Upper lobe of left lung (tissue), 6 donors: ENCODE measurements at regions not wholly inside any gene's neighbourhood (a gene's known extent, or its start where the extent isn't known, plus 50 kb on each side); places are given as distances from the start of the nearest gene placed in this dataset.
A peak's percentile ranks its signal among the peaks of the same experiment; 100 is the strongest.

ENCODE experiments used
- ATAC-seq, 2 donors: fragments of 200-7000 bp; cut with Tn5 transposase; one replicate each; pipeline ENCODE4 v1.9.1; 2022; ENCODE audit warnings: mild to moderate bottlenecking in 2 of 2, moderate library complexity in 2 of 2; ENCODE audit not compliant: low FRiP score in 2 of 2
- DNase-seq, 2 donors: peaks; one replicate each; pipeline ENCODE4 v3.0.0-alpha.2; 2019 to 2020
- H3K27ac ChIP-seq, 4 donors: fragments of 200-600 bp; sonication (generic); one replicate each; pipeline ENCODE4 v1.5.1; 2016 to 2019
- H3K27me3 ChIP-seq, 4 donors: fragments of 200-600 bp; sonication (generic); one replicate each; pipeline ENCODE4 v1.5.1; 2017 to 2019
- H3K36me3 ChIP-seq, 4 donors: fragments of 200-600 bp; sonication (generic); one replicate each; pipeline ENCODE4 v1.5.1; 2016 to 2019
- H3K4me1 ChIP-seq, 4 donors: fragments of 200-600 bp; sonication (generic); one replicate each; pipeline ENCODE4 v1.5.1; 2018 to 2019
- H3K4me3 ChIP-seq, 4 donors: fragments of 200-600 bp; sonication (generic); one replicate each; pipeline ENCODE4 v1.5.1; 2017 to 2019; ENCODE audit warnings: mild to moderate bottlenecking in 2 of 4, moderate library complexity in 1 of 4
- H3K9me3 ChIP-seq, 4 donors: fragments of 200-600 bp; sonication (generic); one replicate each; pipeline ENCODE4 v1.5.1; 2018 to 2019
- CTCF ChIP-seq, 6 experiments: fragments of 450-650 bp in 4 of 6; fragments of 200-600 bp in 2 of 6; sonication (generic) in 2 of 6; IDR thresholded peaks; one replicate each; pipeline ENCODE4 v1.5.1; 2016 to 2019; ENCODE audit warnings: antibody characterized with exemption in 6 of 6
- EP300 ChIP-seq, 4 donors: sonication (generic); formaldehyde crosslinking; IDR thresholded peaks; one replicate each; pipeline ENCODE4 v1.5.1; 2017; ENCODE audit warnings: antibody characterized with exemption in 4 of 4, control low read depth in 2 of 4
- POLR2A ChIP-seq, 4 donors: fragments of 450-650 bp; IDR thresholded peaks; one replicate each; pipeline ENCODE4 v1.5.1; 2016 to 2017; ENCODE audit warnings: antibody characterized with exemption in 4 of 4, mild to moderate bottlenecking in 2 of 4
- POLR2AphosphoS5 ChIP-seq, 2 donors: sonication (generic); formaldehyde crosslinking; IDR thresholded peaks; one replicate each; pipeline ENCODE4 v1.5.1; 2017; ENCODE audit warnings: antibody characterized with exemption in 2 of 2
- WGBS, 2 donors: methylation state at CpG; one replicate each; pipeline ENCODE4 v1.1.5; 2017 to 2018; 5-methylcytosine and 5-hydroxymethylcytosine counted together
- donor health status: DM: no; HTN: no; CAD: no; lungs with moderate emphysema.
- donor health status: DM: no; HTN: yes; CAD: no; lungs with severe emphysema.

GRCh38 chr14:101471723-101472517, 89.4 kb upstream of the DIO3 start:
- no peak overlapping the region for H3K4me3 ChIP-seq
- DNase-seq (peak in 1 of 2 donors; percentile 70), ATAC-seq (no peak)
- no peak for TF ChIP-seq POLR2A (IDR thresholded peaks at IDR 0.05)
- no peak for TF ChIP-seq EP300 (IDR thresholded peaks at IDR 0.05)
- no peak for TF ChIP-seq POLR2AphosphoS5 (IDR thresholded peaks at IDR 0.05)
- no peak for TF ChIP-seq CTCF (IDR thresholded peaks at IDR 0.05)
- no peak overlapping the region for H3K27ac ChIP-seq
- 87 to 96% methylated on average over 11 to 16 of the region's 16 CpGs for WGBS, 2 donors
- H3K9me3 ChIP-seq = no peaks in the 10 kb centered on the region
- H3K4me1 ChIP-seq = peaks cover 7 to 25% (median 16%) of the 10 kb centered on the region in 4 donors
- no peaks in the 10 kb centered on the region for H3K27me3 ChIP-seq
- no peaks in the 10 kb centered on the region for H3K36me3 ChIP-seq

- H3K27ac ChIP-seq = no peak overlapping the region
- TF ChIP-seq POLR2A (IDR thresholded peaks at IDR 0.05) (no peak), POLR2AphosphoS5 (IDR thresholded peaks at IDR 0.05) (no peak), CTCF (IDR thresholded peaks at IDR 0.05) (no peak), EP300 (IDR thresholded peaks at IDR 0.05) (no peak)
- no peaks in the 10 kb centered on the region for H3K27me3 ChIP-seq
- no peak for ATAC-seq
- DNase-seq = no peak
- no peak overlapping the region for H3K4me3 ChIP-seq
- H3K4me1 ChIP-seq = peaks cover 7 to 25% (median 19%) of the 10 kb centered on the region in 4 donors
- no peaks in the 10 kb centered on the region for H3K36me3 ChIP-seq
- WGBS, 2 donors = 77 to 86% methylated on average over 6 of the region's 6 CpGs
- no peaks in the 10 kb centered on the region for H3K9me3 ChIP-seq
Observed at GRCh38 chr14:101472518-101472849, 88.8 kb upstream of the DIO3 start.

- TF ChIP-seq POLR2A (IDR thresholded peaks at IDR 0.05) = no peak
- TF ChIP-seq EP300 (IDR thresholded peaks at IDR 0.05) = no peak
- no peak for TF ChIP-seq CTCF (IDR thresholded peaks at IDR 0.05)
- TF ChIP-seq POLR2AphosphoS5 (IDR thresholded peaks at IDR 0.05) = no peak
- no peaks in the 10 kb centered on the region for H3K27me3 ChIP-seq
- H3K4me3 ChIP-seq = no peak overlapping the region
- WGBS, 2 donors = 88% methylated on average over 12 of the region's 12 CpGs
- no peaks in the 10 kb centered on the region for H3K36me3 ChIP-seq
- H3K4me1 ChIP-seq = peaks cover 7 to 25% (median 20%) of the 10 kb centered on the region in 4 donors
- H3K27ac ChIP-seq = no peak overlapping the region
- H3K9me3 ChIP-seq = no peaks in the 10 kb centered on the region
- ATAC-seq = no peak
- DNase-seq = peak in 1 of 2 donors; percentile 62
Observed at GRCh38 chr14:101473045-101473729, 88.1 kb upstream of the DIO3 start.

GRCh38 chr14:101473795-101474562, 87.3 kb upstream of the DIO3 start:
- Histone ChIP-seq H3K9me3 (no peaks in the 10 kb centered on the region), H3K36me3 (no peaks in the 10 kb centered on the region), H3K27me3 (no peaks in the 10 kb centered on the region), H3K4me1 (peaks cover 7 to 25% (median 20%) of the 10 kb centered on the region in 4 donors), H3K4me3 (no peak overlapping the region), H3K27ac (no peak overlapping the region)
- TF ChIP-seq POLR2A (IDR thresholded peaks at IDR 0.05) (no peak), CTCF (IDR thresholded peaks at IDR 0.05) (no peak), POLR2AphosphoS5 (IDR thresholded peaks at IDR 0.05) (no peak), EP300 (IDR thresholded peaks at IDR 0.05) (no peak)
- WGBS, 2 donors = 82 to 87% methylated on average over 23 of the region's 23 CpGs
- ATAC-seq = no peak
- no peak for DNase-seq
